HG03520 (cell line): ENCODE measurements at regions not wholly inside any gene's neighbourhood (a gene's known extent, or its start where the extent isn't known, plus 50 kb on each side); places are given as distances from the start of the nearest gene placed in this dataset.

Source experiments
- ATAC-seq: cut with Tn5 transposase; IDR thresholded peaks from one replicate; pipeline ENCODE4 v1.9.1; 2021; ENCODE audit warnings: mild to moderate bottlenecking, moderate library complexity; ENCODE audit not compliant: unreplicated experiment

- ATAC-seq, result no peak
These were observed 381.3 kb upstream of the SPTLC3 start for GRCh38 chr20:12627485-12627884.

GRCh38 chr20:12638633-12639312 is 370.0 kb upstream of the SPTLC3 start:
- no peak for ATAC-seq

GRCh38 chr20:12640251-12640650 is 368.5 kb upstream of the SPTLC3 start:
- ATAC-seq, result no peak

GRCh38 chr20:12641619-12642018 is 367.2 kb upstream of the SPTLC3 start:
- ATAC-seq, result no peak

DNA sequence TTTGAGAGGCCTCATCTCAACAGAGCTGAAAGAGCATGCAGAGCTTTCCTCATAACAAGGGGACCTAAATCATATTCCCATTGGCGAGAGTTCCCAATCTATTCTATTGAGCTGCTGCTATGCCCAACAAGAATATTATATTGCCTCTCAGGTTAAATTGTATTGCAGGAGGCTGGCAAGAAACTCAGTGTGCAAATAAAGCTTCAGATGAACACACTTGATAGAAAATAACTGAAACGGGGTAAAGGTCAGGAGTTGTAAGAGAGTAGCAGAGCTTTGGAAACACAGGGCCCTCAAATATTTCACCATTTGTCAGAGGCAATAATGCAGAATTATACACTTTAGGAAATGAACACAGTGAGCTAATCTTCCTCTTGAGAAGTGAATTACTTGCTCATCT is 364.3 kb upstream of the SPTLC3 start:
- no peak for ATAC-seq

DNA sequence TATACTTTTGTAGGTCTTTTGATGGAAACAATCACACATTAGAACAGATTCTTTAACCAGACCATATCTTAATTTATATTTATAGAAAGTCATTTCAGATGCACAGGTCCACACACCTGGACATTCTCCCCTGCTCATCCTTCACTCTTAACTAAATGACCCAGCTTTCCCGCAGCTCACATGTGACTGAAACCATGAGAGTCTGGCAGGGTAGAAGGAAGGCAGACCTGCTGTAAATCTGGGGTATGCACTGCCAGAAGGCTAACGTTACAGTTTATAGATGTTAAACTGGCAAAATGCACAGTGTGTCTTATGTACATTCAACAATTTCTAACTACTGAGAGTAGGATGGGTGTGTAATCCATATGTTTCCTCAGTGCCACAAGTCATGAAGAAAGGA is 359.5 kb upstream of the SPTLC3 start:
- no peak for ATAC-seq

DNA sequence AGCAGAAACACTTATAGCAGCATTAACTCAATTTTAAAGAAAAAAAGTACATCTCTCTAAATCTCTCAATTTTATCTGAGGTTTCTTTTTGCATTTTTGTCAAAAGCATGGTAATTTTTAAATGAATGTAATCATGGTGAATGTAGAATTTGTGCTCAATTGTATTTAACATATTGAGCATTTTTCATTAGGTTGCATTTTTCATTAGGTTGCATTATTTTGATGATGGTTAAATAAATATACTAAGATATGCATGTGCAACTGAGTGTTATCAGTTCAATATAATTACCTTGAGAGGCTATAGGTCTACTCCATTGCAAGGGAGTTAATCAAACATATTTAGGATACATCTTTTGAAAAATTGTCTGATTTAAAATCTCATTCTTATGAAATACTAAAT is 355.1 kb upstream of the SPTLC3 start:
- no peak for ATAC-seq

DNA sequence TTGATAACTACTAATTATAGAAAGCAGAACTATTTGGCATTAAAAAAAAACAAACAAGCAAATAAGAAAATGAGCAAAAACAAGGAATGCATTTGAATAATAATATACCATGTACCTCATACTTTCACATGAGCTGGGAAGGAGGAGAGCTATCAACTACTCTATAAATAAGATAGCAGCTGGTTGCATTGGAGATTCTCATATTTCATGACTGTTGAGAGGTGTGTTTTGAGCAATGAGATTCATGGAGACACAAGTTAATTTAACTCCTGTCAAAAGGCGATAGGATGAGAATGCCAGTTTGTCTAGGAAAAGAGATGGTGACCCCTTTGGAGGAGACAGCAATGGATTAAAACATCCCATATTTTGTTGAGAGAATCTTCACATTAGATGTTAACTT is 348.8 kb upstream of the SPTLC3 start:
- no peak for ATAC-seq

GRCh38 chr20:12660918-12661317 is 347.9 kb upstream of the SPTLC3 start:
- ATAC-seq, result no peak

DNA sequence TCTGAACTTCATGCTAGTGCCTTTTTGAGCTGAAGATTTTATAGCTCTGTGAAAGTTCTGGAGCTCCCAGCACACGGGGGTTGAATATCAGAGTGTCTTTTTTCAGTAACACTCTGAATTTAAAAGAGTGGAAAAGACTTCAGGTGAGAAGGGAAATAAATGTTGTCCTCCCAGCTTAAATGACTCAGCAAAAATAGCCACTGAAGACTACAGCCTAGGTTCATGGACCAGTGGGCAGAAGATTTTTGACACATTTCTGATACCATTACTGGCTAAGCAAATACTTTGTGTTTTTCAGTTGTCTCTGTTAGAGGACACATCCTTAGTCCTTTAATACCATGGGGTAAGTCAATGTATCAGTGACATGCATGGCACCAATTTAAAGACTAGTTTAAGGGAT is 338.5 kb upstream of the SPTLC3 start:
- ATAC-seq, result no peak

GRCh38 chr20:12673352-12673751 is 335.4 kb upstream of the SPTLC3 start:
- ATAC-seq, result no peak

DNA sequence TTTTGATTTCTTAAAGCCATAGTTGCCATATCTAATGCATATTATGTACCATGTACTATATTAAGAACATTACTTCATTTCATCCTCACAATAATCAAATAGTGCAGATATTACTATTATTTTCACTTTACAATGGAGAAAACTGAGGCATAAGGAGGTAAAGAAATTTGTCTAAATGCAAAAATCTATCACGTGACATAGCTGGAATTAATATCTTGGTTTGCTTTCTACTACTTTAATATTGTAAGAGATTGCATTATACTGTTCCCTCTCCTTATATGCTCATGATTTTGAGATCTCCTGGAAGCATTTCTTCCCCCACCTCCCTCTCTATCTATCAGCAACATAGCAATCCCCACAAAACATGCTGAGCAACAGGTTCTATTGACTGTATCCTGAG is 330.8 kb upstream of the SPTLC3 start:
- ATAC-seq, result no peak

GRCh38 chr20:12679447-12679846 is 329.3 kb upstream of the SPTLC3 start:
- no peak for ATAC-seq

GRCh38 chr20:12682613-12683012 is 326.2 kb upstream of the SPTLC3 start:
- no peak for ATAC-seq

GRCh38 chr20:12687476-12687875 is 321.3 kb upstream of the SPTLC3 start:
- ATAC-seq, result no peak

DNA sequence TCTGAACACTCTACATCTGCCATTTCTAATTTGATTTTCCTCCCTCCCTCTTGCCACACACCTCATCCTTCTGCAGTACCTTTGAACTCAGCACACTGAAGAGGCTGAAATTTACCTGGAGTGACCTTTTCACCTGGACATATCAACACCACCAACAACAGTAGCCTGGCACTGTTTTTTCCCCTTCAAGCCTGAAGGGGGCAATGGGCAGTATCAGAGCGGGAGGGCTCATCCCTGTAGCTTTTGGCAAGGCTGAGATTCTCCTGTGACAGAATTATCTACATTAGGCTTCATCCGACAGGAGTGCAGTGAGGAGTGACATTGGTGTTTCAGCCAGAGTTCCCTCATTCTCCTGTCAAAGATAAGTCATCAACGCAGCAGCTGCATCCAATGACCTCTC is 312.8 kb upstream of the SPTLC3 start:
- no peak for ATAC-seq

DNA sequence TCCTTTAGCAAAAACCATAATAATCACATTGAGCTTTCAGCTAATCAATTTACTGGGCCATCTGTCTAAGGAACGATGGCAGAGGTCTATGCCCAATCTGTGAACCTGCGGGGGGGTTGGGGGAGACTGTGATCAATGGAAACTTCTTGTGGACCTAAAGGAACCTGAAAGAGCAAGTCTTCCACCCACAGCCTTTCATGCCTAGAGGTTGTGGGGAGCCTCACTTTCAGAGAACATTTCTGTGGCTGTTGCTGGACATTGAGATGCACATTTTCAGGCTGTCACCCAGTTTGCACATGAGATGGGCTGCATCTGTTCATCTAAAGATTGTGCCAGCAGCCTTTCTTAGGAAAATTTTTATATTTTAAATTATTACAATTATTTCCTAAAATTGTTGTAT is 310.0 kb upstream of the SPTLC3 start:
- no peak for ATAC-seq

DNA sequence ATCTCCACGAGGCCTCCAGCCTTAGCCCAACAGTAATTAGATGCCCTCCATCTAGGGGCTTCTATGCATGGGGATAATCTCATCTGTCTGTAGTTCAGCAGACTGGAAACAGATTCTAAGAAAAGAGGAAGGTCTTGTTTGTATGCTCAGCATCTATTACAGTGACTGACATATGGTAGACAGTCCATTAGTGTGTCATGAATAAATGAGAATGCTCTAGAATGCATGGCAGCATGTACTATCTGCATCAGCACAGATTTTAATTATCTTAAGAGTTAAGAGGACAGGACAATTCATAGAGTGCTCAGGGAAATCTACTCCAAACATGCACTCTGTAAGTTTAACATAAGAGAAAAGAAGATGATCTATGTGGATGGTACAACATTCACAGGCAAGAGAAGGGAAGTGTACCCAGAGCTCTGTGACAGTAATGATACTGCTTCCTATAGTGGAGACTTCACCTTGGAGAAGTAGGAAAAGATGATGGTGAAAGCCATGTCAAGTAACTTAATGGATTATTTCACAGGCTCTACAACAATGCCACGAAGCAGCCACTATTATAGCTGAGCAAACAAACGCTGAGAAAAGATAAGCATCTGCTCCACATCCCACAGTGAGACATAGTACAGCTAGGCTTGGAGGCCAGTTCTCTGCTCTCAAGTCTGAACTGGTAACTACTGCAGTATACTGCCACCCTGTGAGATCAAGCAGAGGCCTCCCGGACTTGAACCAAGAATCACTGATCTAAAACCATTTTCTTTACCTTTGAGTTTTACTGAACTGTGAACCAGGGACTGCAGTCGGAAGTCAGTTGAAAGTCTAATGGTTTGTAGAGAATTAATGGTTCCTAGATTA is 309.2 kb upstream of the SPTLC3 start:
- no peak for ATAC-seq

- ATAC-seq, result no peak
These were observed 308.1 kb upstream of the SPTLC3 start for GRCh38 chr20:12700701-12701100.

DNA sequence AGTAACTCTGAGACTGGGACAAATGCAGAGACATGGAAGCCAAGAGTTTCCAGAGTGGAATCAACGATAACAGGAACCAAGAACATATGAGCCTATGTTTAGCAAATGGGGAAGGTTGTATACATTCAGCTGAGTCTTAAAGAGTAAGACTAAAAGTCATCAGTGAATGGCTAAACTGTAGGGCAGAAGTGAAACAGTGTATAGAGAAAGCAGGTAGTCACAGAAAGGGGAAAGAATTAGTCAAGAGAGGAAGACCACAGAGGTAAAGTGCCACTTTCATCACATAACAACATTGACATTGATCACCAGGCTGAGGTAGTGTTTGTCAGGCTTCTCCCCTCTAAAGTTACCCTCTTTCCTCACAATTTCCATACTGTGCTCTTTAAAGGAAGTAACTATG is 306.5 kb upstream of the SPTLC3 start:
- no peak for ATAC-seq

DNA sequence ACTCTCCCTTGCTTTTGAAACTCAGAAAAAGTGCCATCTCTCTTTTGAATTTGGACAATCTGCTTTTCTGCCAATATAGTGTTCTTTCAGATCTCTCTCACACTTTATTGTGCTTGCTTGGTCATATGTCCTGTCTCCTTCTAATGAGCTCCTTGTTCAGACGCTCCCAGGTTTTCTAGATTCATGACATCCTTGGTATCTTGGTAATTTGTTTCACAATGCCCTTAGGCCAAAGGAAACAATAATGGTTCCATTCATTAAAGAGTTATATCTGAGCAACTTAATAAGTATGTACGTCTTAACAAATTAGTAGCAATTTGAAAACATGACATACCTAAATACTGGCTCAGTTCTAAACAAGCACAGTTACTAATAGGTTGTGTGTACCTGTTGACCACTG is 293.4 kb upstream of the SPTLC3 start:
- no peak for ATAC-seq

DNA sequence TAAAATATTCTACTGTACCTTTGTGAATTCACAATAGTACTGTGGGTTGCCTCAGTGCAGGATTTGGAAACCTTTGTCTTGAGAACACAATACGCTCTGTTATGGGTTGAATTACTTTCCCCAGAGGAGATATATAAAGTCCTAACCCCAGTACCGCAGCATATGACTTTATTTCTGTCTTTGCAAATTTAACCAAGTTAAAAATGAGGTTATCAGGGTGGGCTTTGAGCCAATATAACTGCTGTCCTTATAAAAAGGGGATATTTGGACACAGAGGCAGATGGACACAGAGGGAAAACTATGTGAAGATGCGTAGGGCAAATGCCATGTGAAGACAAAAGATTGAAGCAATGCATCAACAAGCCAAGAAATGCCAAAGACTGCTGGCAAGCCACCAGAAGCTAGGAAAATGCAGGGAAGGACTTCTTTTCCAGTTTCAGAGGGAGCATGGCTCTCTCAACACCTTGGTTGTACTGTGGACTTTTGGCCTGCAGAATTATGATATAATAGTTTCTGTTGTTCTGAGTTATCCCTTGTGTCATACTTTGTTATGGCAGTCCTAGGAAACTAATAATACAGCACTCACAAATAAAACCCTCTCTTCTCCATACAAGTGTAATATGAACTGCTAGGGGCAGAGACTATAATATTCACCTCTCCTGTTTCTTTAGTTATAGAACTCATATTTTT is 292.6 kb upstream of the SPTLC3 start:
- no peak for ATAC-seq
